Right atrium auricular region (tissue), 2 donors: ENCODE measurements at regions not wholly inside any gene's neighbourhood (a gene's known extent, or its start where the extent isn't known, plus 50 kb on each side); places are given as distances from the start of the nearest gene placed in this dataset.

ENCODE experiments used
- DNase-seq: peaks from one replicate; pipeline ENCODE4 v3.0.0-alpha.2; 2019; ENCODE audit warnings: low spot score
- H3K27ac ChIP-seq, 2 donors: fragments of 200-600 bp; sonication (generic); 1 replicate in 1 of 2; 2 replicates in 1 of 2; pipeline ENCODE4 v1.5.1; 2016 to 2019
- H3K27me3 ChIP-seq, 2 donors: fragments of 200-600 bp; sonication (generic); one replicate each; pipeline versions ENCODE4 v1.5.1 to v1.6.0; 2017 to 2019
- H3K36me3 ChIP-seq: fragments of 200-600 bp; sonication (generic); one replicate; pipeline ENCODE4 v1.5.1; 2016
- H3K4me1 ChIP-seq, 2 donors: fragments of 200-600 bp; sonication (generic); one replicate each; pipeline versions ENCODE4 v1.5.1 to v1.6.0; 2017 to 2019
- H3K4me3 ChIP-seq, 2 donors: fragments of 200-600 bp; sonication (generic); 1 replicate in 1 of 2; 2 replicates in 1 of 2; pipeline ENCODE4 v1.5.1; 2017 to 2019; ENCODE audit warnings: mild to moderate bottlenecking in 1 of 2, moderate library complexity in 1 of 2
- H3K9me3 ChIP-seq, 2 donors: fragments of 200-600 bp; sonication (generic); one replicate each; pipeline ENCODE4 v1.5.1; 2019
- TF ChIP-seq, protein P1 (sequence below), 2 donors: fragments of 200-600 bp; sonication (generic); IDR thresholded peaks; one replicate each; pipeline ENCODE4 v1.5.1; 2019; ENCODE audit warnings: antibody characterized with exemption in 2 of 2

DNA sequence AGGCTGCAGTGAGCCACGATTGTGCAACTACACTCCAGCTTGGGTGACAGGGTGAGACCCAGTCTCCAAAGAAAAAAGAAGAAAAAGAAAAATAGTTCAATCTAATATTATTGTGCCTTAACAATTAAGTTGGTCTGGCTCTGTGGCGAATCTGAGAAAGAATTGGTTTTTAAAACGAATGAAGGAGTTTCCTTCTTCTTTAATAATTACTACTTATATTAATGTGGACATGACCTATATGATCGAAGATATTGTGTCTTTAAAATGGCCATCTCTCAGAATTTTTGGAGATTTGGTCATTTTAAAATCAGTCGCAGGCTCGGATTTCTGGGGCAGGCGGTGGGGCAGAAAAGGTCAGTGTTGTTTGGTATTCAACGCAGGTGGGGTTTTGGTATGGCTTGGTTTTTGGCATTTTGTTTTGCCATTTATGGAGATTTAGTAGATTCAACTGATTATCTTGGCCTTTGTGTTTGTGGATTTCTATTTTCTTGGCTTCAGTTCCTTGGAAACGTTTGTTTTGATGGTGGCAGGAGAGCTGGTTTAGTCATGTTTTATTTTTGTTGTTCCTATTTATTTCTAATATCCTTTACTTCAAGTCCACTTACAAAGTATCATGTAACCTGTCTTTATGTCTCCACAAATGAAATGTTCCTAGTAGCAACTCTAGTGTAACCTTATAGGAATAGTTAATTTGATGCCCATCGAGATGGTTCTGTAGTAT, 178.8 kb upstream of the MKLN1 start:
- H3K36me3 ChIP-seq = no peaks in the 10 kb centered on the region
- no peaks in the 10 kb centered on the region for H3K27me3 ChIP-seq
- H3K27ac ChIP-seq = no peak overlapping the region
- H3K4me3 ChIP-seq = no peak overlapping the region
- no peak for DNase-seq
- peaks cover 0 to 6% of the 10 kb centered on the region in 2 donors for H3K4me1 ChIP-seq
- TF ChIP-seq, protein P1, sequence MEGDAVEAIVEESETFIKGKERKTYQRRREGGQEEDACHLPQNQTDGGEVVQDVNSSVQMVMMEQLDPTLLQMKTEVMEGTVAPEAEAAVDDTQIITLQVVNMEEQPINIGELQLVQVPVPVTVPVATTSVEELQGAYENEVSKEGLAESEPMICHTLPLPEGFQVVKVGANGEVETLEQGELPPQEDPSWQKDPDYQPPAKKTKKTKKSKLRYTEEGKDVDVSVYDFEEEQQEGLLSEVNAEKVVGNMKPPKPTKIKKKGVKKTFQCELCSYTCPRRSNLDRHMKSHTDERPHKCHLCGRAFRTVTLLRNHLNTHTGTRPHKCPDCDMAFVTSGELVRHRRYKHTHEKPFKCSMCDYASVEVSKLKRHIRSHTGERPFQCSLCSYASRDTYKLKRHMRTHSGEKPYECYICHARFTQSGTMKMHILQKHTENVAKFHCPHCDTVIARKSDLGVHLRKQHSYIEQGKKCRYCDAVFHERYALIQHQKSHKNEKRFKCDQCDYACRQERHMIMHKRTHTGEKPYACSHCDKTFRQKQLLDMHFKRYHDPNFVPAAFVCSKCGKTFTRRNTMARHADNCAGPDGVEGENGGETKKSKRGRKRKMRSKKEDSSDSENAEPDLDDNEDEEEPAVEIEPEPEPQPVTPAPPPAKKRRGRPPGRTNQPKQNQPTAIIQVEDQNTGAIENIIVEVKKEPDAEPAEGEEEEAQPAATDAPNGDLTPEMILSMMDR (IDR thresholded peaks at IDR 0.05) = no peak
- no peaks in the 10 kb centered on the region for H3K9me3 ChIP-seq

DNA sequence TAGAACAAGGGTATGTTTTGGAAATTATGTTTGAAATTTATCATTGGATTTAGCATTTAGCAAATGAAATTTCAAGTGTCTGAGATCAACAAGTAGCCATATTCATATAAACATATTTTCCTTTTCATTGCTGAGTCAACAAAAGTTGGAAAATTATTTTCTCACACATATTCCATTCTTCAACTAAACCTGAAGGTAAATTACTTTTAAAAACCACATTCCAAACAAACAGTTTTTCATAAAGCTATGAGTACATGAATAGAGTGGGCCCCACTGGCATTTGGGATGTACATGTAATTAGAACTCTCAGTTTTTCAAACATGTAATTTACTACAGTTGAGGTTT, 178.3 kb upstream of the MKLN1 start:
- Histone ChIP-seq H3K9me3 (no peaks in the 10 kb centered on the region), H3K27me3 (no peaks in the 10 kb centered on the region), H3K27ac (no peak overlapping the region), H3K4me3 (no peak overlapping the region), H3K36me3 (no peaks in the 10 kb centered on the region), H3K4me1 (peaks cover 0 to 6% of the 10 kb centered on the region in 2 donors)
- TF ChIP-seq, protein P1 (IDR thresholded peaks at IDR 0.05) = no peak
- DNase-seq = no peak

DNA sequence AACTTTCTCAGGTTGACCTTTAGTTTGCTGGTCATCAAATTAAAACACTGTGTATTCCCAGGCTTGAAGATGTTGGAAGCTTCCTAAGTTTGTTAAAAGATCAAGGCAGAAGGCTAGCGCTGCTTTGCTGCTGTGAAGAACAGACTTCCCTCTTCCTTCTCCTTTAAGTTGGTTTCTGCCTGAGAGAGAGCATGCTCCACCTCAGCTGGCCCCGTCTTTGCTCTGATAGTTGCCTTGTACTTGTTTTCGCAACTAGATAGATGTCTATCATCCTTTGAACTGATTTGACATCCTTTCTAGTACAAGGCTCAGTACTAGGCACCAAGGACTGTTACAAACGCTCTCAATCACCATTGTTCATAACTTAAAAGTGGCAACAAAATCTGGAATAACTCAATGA, 177.8 kb upstream of the MKLN1 start:
- no peaks in the 10 kb centered on the region for H3K27me3 ChIP-seq
- peaks cover 0 to 6% of the 10 kb centered on the region in 2 donors for H3K4me1 ChIP-seq
- H3K36me3 ChIP-seq = no peaks in the 10 kb centered on the region
- H3K27ac ChIP-seq = no peak overlapping the region
- TF ChIP-seq, protein P1 (IDR thresholded peaks at IDR 0.05) = no peak
- no peak for DNase-seq
- H3K9me3 ChIP-seq = no peaks in the 10 kb centered on the region
- no peak overlapping the region for H3K4me3 ChIP-seq

DNA sequence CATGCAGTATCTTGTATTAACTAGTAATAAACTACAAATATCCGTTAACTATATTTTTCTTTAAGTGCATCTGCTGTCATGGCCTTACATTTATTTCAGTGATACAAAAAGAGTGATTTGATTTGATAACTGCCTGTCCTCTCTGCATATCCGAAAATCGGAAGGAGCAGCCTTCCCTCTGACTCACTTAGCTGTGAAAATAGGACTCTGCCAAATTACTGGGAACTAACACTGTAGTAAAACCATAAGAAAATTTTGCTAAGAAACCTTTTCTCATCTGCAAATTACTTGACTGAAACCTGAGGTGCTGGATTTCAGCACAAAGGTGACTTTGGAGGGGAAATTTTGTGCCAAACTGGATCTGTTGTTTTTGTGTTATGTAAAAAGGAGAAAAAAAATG, 176.6 kb upstream of the MKLN1 start:
- peaks cover 0 to 6% of the 10 kb centered on the region in 2 donors for H3K4me1 ChIP-seq
- TF ChIP-seq, protein P1 (IDR thresholded peaks at IDR 0.05) = no peak
- no peaks in the 10 kb centered on the region for H3K36me3 ChIP-seq
- no peaks in the 10 kb centered on the region for H3K27me3 ChIP-seq
- no peak for DNase-seq
- no peak overlapping the region for H3K4me3 ChIP-seq
- no peak overlapping the region for H3K27ac ChIP-seq
- H3K9me3 ChIP-seq = no peaks in the 10 kb centered on the region

DNA sequence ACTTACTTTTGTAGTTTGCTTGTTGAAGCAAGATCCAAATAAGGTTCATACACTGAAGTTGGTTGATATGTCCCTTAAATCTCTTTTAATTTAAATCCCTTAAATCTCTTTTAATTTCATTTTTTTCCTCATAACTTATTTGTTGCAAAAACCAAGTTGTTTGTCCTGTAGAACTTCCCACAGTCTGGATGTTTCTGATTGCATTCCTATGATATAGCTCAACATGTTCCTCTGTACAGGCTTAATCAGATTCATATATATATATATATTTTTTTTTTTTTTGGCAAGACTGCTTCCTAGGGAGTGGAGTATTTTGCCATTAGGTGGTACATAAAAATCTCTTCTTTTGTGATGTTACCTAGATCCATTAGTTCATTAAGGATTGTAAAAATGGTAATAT, 174.9 kb upstream of the MKLN1 start:
- H3K36me3 ChIP-seq = no peaks in the 10 kb centered on the region
- H3K4me3 ChIP-seq = no peak overlapping the region
- no peak overlapping the region for H3K27ac ChIP-seq
- no peak for DNase-seq
- H3K9me3 ChIP-seq = no peaks in the 10 kb centered on the region
- TF ChIP-seq, protein P1 (IDR thresholded peaks at IDR 0.05) = no peak
- no peaks in the 10 kb centered on the region for H3K27me3 ChIP-seq
- peaks cover 0 to 8% of the 10 kb centered on the region in 2 donors for H3K4me1 ChIP-seq

DNA sequence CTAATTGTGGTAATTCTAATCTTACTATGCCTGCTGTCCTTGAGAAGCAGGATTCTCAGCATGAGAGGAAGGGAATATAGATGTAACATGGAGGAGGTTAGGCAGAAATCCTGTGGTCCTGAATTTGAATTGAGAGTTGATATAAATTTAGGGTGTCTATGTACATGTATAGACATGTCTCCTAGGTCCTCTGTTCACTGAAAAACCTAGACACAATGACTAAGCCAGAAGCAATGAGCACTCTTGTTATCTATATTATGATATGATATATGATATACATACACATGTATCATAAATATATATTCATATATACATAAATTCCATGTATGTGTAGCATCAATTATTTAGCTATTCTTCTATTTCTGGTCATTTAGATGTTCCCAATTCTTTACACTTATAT, 173.3 kb upstream of the MKLN1 start:
- Histone ChIP-seq H3K27me3 (no peaks in the 10 kb centered on the region), H3K9me3 (no peaks in the 10 kb centered on the region), H3K4me3 (no peak overlapping the region), H3K36me3 (no peaks in the 10 kb centered on the region), H3K4me1 (peaks cover 0 to 15% of the 10 kb centered on the region in 2 donors), H3K27ac (no peak overlapping the region)
- no peak for DNase-seq
- TF ChIP-seq, protein P1 (IDR thresholded peaks at IDR 0.05) = no peak
